ENCODE measurements at regions not wholly inside any gene's neighbourhood (a gene's known extent, or its start where the extent isn't known, plus 50 kb on each side); places are given as distances from the start of the nearest gene placed in this dataset.
"Not testable (repeated sequence)": the region's sequence is repeated elsewhere in the genome, so short reads cannot be mapped to it uniquely, and the experiment has no call there.

- intact Hi-C loops (cut with DNase I): no loop called here
- no peak for DNase-seq (ENCODE audit: low spot score)
Measured at GRCh38 chr21:15197696-15198095, 132.9 kb upstream of the NRIP1 start.

DNA sequence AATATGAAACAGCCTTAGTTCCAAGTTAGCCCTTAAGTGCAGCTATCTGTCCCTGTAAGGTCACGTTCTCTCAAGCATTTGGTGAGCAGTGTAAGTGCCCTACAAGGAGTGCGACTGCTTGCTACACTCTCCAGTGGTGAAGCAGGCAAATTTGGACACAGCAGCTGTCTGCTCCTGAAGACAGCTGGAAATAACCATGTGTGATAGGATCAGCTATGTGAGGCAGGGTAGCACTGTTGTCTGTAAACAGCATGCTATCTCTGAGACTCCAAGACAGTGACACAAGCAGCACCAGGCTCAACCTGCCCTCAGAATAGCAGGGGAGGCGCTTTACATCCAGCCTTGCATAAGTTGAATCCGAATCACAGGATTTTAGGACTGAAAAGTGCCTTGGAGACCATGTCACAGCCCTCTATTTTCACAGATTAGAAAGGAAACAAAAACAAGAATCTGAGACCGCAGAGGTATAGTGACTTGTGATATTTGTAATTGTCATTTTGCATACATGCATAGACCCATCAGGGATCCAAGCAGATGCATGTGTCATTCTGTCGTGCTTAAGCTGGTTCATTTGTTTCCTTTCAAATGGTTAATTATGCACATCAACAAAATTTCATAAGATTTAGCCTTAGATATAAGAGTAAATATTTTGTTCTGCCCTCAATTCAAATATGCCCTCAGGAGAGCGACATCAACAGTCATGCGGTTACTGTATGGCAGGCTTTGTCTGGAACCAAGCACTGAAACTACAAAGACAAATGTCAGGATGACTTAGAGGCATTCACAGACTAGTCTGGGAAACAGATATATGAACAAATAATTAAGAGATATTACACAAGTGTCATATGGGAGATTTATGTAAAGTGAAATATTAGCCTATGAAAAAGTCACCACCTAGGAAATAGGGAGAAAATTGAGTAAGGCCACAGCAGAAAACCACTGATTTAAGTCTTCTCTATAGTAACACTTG, 134.9 kb upstream of the NRIP1 start:
- DNase-seq (ENCODE audit: low spot score): no peak
- intact Hi-C loops (cut with DNase I): no loop called here

- no peak for DNase-seq (ENCODE audit: low spot score)
- intact Hi-C loops (cut with DNase I): no loop called here
Measured at GRCh38 chr21:15203740-15204139, 138.9 kb upstream of the NRIP1 start.

- DNase-seq (ENCODE audit: low spot score): no peak
- intact Hi-C loops (cut with DNase I): no loop called here
Measured at GRCh38 chr21:15204140-15204969, 139.6 kb upstream of the NRIP1 start.

DNA sequence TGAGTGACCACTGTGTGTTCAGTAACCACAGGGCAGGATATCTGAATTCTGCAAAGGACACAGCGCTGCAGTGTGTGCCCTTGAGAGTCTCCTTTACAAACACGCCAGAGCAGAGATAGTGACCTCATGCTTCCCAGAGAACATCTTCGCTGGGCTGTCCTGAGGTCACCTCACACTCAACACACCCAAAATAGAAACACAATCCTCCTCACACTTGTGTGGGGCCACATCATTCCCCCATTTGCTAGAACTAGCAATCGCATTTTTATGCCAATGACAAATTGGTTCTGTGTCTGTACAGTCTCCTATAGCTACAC, 140.1 kb upstream of the NRIP1 start:
- DNase-seq (ENCODE audit: low spot score): no peak
- intact Hi-C loops (cut with DNase I): no loop called here

DNA sequence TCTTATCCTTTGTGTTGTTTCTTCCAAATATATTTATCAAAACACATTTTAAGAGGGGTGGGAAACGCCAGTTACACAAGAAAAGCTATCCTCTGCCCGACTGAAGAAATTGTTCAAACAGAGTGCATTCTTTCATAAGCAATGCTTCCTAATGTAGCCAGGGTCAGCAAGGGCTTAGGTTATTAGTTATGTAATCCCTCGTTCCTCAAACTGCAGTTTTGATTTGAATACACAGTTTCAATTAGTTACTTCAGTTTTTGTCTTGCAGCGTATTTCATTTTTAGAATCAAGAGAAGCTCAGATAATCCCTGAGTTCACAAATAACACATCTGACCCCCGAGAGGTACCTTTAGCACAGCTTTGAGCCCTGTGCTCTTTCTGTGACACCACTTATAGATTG, 141.7 kb upstream of the NRIP1 start:
- intact Hi-C loops (cut with DNase I): no loop called here
- DNase-seq (ENCODE audit: low spot score): no peak

DNA sequence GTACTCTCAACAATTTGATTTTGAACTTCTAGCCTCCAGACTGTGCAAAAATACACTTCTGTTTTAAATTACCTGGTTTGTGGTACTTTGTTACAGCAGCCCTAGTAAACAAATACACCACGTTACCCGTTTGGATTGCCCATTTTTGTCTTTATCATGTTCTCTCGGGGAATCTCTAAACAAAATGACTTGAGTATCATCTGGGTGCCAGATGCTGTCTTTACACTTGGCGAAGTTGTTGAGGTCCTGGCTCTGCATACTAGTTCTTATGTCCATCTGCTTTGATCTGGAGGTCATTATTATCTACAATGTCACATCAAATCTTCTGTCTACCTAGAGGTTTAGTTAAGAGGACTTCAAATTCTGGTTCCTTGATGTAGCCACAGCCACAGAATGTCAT, 142.4 kb upstream of the NRIP1 start:
- intact Hi-C loops (cut with DNase I): no loop called here

DNA sequence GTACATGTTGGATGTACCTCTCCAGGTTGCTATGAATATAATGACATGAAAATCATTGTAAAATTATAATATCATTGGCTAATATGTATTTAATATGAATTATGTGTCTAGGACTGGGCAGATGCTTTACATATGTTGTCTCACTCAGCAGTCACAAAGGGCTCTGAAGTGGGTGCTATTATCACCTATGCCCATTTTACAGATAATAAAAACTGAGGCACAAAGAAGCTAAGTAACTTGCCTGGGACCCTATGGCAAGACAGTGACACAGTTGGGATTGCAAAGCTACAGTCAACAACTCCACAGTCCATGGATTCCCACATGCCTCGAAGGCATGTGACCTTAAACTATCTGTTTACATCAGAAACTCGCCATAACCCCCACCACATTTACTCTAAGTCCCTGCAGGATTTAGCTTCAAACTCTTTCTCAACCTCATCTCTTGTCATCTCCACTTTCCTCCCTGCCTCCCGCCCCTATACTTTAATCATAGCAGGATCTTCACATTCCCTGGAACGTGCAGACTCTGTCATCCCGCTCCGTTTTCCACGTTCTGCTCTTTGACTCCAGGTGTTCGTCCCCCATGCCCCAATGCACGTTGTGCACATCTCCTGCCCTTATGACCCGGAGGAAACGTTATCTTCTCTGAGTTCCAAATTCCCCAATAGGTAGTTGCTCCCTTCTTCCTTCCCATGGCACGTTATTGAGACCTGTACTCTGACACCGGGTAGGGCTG, 143.0 kb upstream of the NRIP1 start:
- intact Hi-C loops (cut with DNase I): no loop called here
- DNase-seq (ENCODE audit: low spot score): no peak

More for the DNA sequence above, 142.4 kb upstream of the NRIP1 start:
- DNase-seq (ENCODE audit: low spot score): no peak

DNA sequence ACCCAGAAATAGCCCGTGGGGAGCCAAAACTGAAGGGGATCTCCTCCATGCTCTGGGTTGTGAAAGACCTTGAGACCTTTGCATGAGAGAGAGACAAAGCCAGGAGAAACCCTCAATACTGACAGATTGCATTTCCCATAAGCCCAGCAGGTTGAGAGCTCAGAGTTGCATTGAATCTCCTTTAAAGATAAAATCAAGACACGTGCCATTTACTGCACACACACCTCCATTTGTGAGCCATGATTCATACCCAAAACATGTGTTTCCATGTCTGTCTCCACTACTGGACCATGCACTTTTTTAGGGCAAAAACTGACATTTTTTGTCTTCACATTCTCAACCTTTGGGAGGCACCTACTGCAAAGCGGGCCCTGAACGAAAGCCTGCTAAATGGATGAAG, 144.0 kb upstream of the NRIP1 start:
- no peak for DNase-seq (ENCODE audit: low spot score)
- intact Hi-C loops (cut with DNase I): no loop called here

DNA sequence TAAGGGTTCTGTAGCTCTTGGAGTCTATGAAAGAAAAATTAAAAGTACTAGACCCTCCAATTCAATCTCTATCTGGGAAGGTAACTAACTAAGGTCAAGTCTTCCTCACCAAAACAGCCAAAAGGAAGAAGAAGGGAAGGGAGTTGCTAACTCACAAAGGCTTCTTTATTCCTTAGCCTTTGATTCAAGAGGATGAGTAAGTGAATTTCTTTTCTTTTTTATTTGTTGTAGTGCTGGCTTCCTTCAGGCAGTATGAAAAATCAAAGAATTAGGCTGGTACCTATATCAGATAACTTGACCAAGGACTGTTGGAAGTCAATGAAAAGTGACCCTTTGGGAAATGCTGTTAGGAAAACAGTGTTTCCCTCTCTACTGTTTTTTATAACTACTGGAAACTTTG, 144.4 kb upstream of the NRIP1 start:
- intact Hi-C loops (cut with DNase I): no loop called here

GRCh38 chr21:15210235-15210678, 145.5 kb upstream of the NRIP1 start:
- intact Hi-C loops (cut with DNase I): no loop called here
- DNase-seq (ENCODE audit: low spot score): no peak

More for the DNA sequence above, 144.4 kb upstream of the NRIP1 start:
- DNase-seq (ENCODE audit: low spot score): no peak

DNA sequence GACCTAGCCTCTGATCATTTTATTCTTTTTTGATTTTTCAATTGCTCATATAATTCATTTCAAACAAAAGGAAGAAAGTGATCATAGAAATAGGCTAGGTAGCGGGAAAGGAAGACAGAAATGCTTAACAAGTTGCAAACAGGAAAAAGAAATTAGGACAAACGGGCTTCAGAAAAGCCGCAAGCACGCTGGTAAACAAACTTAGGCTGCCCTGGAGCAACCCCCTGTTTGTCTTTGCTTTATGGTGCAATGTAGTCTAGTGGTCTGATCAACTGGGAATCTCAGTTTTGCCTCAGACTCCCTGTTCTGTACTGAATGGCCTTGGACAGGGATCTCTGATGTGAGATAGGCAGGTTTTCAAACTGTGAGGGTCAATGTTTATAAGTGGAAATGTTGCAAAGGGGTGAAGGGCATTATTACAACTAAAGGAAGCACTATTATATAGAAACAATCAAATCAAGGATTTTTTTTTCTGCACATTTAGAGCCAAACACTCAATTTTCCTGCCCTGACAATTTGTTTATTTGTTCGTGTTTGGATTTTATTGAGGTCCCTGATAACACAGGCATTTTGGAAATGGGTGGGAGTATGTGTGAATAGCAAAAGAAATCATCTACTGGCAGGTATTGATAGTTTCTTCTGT, 146.8 kb upstream of the NRIP1 start:
- no peak for DNase-seq (ENCODE audit: low spot score)
- intact Hi-C loops (cut with DNase I): no loop called here

GRCh38 chr21:15212206-15212605, 147.4 kb upstream of the NRIP1 start:
- intact Hi-C loops (cut with DNase I): no loop called here
- no peak for DNase-seq (ENCODE audit: low spot score)

DNA sequence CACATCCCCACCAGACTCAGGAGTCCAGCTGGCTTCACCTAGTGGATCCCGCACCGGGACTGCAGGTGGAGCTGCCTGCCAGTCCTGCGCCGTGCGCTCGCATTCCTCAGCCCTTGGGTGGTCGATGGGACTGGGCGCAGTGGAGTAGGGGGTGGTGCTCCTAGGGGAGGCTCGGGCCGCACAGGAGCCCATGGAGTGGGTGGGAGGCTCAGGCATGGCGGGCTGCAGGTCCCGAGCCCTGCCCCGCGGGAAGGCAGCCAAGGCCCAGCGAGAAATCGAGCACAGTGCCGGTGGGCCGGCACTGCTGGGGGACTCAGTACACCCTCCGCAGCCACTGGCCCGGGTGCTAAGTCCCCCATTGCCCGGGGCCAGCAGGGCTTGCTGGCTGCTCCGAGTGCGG, 153.7 kb upstream of the NRIP1 start:
- DNase-seq (ENCODE audit: low spot score); intact Hi-C loops (cut with DNase I): not testable (repeated sequence)

GRCh38 chr21:15219039-15219438, 154.2 kb upstream of the NRIP1 start:
- no peak for DNase-seq (ENCODE audit: low spot score)
- intact Hi-C loops (cut with DNase I): no loop called here

DNA sequence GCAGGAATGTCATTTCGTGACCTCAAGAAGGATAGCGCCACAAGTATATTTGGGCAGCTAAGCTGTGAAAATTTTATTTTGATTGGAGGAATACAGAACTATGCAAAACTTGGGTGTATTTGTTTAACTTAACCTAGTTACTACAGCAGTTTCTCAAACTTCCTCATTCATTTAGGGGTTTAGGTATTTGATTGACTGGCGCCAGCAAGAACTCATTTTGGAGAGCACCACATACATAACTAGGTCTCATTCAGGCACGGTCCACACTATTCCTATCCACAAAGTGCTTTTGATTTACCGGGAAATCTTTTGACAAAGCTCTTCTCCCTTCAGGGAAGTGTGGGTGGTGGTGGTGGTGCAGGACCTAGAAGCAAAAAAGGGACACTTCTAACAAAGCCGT, 155.1 kb upstream of the NRIP1 start:
- no peak for DNase-seq (ENCODE audit: low spot score)
- intact Hi-C loops (cut with DNase I): loop anchor here (10.0 kb wide), 1 partner anchor 155 kb away; the partner anchor contains the start of gene NRIP1

- intact Hi-C loops (cut with DNase I): loop anchor here (10.0 kb wide), 1 partner anchor 157 kb away; the partner anchor contains the start of gene NRIP1
- DNase-seq (ENCODE audit: low spot score): no peak
Measured at GRCh38 chr21:15221799-15222386, 157.1 kb upstream of the NRIP1 start.

DNA sequence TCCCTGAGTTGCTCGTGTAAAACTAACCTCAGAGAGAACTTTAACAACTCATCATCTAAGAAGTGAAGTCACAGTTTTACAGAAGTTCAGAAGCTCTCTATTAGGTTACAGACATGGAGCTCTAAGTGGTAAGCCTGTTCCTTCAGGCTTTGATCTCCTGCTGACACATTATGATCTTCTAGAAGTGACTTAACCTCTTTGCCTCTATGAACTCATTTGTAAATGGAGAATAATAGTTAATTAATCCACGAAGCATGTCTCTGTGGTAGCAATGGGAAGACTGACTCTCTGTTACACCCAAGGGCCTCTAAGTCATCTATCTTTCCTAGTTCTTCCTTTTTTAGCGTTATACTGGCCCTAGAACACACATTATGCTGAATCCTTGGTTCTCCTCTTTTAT, 157.9 kb upstream of the NRIP1 start:
- intact Hi-C loops (cut with DNase I): loop anchor here (10.0 kb wide), 1 partner anchor 158 kb away; the partner anchor contains the start of gene NRIP1
- no peak for DNase-seq (ENCODE audit: low spot score)
